CD4-positive, alpha-beta T cell (primary cell): ENCODE measurements at regions not wholly inside any gene's neighbourhood (a gene's known extent, or its start where the extent isn't known, plus 50 kb on each side); places are given as distances from the start of the nearest gene placed in this dataset.

Experiments used
- ATAC-seq: fragments of 200-7000 bp; cut with Tn5 transposase; one replicate; pipeline ENCODE4 v1.10.0; 2022; ENCODE audit warnings: mild to moderate bottlenecking; ENCODE audit not compliant: poor library complexity
- CTCF ChIA-PET: fragments of 350-600 bp; sonication (Branson Sonifier 250); formaldehyde crosslinking; loops from one replicate; lab custom pipeline; 2021; ENCODE audit warnings: antibody characterized with exemption, inconsistent platforms; lab: Charles Lee
- POLR2A ChIA-PET: fragments of 350-600 bp; sonication (Branson Sonifier 250); formaldehyde crosslinking; loops from one replicate; lab custom pipeline; 2021; ENCODE audit warnings: antibody characterized with exemption, inconsistent platforms; lab: Charles Lee
- DNase-seq, 14 experiments: peaks; one replicate each; pipeline ENCODE4 v3.0.0-alpha.2; 2013 to 2020; ENCODE audit warnings: mixed read lengths in 2 of 14
- H3K27ac ChIP-seq, 2 donors: one replicate each; pipeline versions ENCODE4 v1.5.1 to v1.7.0; 2013; ENCODE audit warnings: low read length in 2 of 2, low read depth in 1 of 2, mild to moderate bottlenecking in 1 of 2
- H3K27me3 ChIP-seq, 2 experiments: 1 replicate in 1 of 2; 2 replicates in 1 of 2; pipeline versions ENCODE4 v1.6.1 to v1.7.0; 2013; ENCODE audit warnings: low read length in 2 of 2, control low read depth in 1 of 2, mild to moderate bottlenecking in 1 of 2, moderate library complexity in 1 of 2; ENCODE audit not compliant: insufficient read depth in 2 of 2, control insufficient read depth in 1 of 2
- H3K36me3 ChIP-seq: one replicate; pipeline ENCODE4 v1.6.1; 2013; ENCODE audit warnings: low read length, control low read depth; ENCODE audit not compliant: insufficient read depth
- H3K4me1 ChIP-seq: one replicate; pipeline ENCODE4 v1.6.1; 2013; ENCODE audit warnings: low read length, control low read depth; ENCODE audit not compliant: insufficient read depth
- H3K4me3 ChIP-seq: one replicate; pipeline ENCODE4 v1.5.1; 2013; ENCODE audit warnings: mild to moderate bottlenecking, low read length, moderate library complexity
- H3K9me3 ChIP-seq, 2 experiments: 1 replicate in 1 of 2; 2 replicates in 1 of 2; pipeline versions ENCODE4 v1.6.1 to v1.7.0; 2013; ENCODE audit warnings: low read length in 2 of 2, mild to moderate bottlenecking in 2 of 2, control low read depth in 1 of 2, moderate library complexity in 1 of 2; ENCODE audit not compliant: control insufficient read depth in 1 of 2, insufficient read depth in 1 of 2
- H3K27ac Mint-ChIP-seq: one replicate; pipeline ENCODE4 v1.8.0; 2020; ENCODE audit warnings: mixed read lengths
- H3K27me3 Mint-ChIP-seq: one replicate; pipeline ENCODE4 v1.8.0; 2021; ENCODE audit warnings: mixed read lengths
- H3K36me3 Mint-ChIP-seq: one replicate; pipeline ENCODE4 v1.8.0; 2021; ENCODE audit warnings: low read depth, mixed read lengths
- H3K4me1 Mint-ChIP-seq: one replicate; pipeline ENCODE4 v1.8.0; 2021; ENCODE audit warnings: low read depth, mixed read lengths
- H3K4me3 Mint-ChIP-seq: one replicate; pipeline ENCODE4 v1.8.0; 2020; ENCODE audit warnings: mild to moderate bottlenecking, mixed read lengths
- H3K9me3 Mint-ChIP-seq: one replicate; pipeline ENCODE4 v1.8.0; 2020; ENCODE audit warnings: mixed read lengths
- intact Hi-C, 2 experiments: fragments of 100-400 bp; cut with DNase I in 1 of 2; cut with micrococcal nuclease in 1 of 2; formaldehyde crosslinking; loops; one replicate each; pipeline versions ENCODE4 v1.15.1 to v1.9.0; 2023 to 2025; cut with DNase I, micrococcal nuclease
- TF ChIP-seq, protein P1 (sequence below): fragments of 200-600 bp; IDR thresholded peaks from one replicate; pipeline ENCODE4 v1.8.0; 2022; ENCODE audit warnings: antibody characterized with exemption, mild to moderate bottlenecking

- no peaks in the 10 kb centered on the region for H3K36me3 Mint-ChIP-seq
- ChIA-PET CTCF (no interaction called here), POLR2A (no interaction called here)
- intact Hi-C loops = no loop called here
- no peak overlapping the region for H3K27ac ChIP-seq
- no peak overlapping the region for H3K4me3 Mint-ChIP-seq
- ATAC-seq = no peak
- no peaks in the 10 kb centered on the region for H3K36me3 ChIP-seq
- H3K4me3 ChIP-seq = no peak overlapping the region
- H3K27ac Mint-ChIP-seq = no peak overlapping the region
- DNase-seq = no peak
- H3K9me3 Mint-ChIP-seq = no peaks in the 10 kb centered on the region
- peaks cover 0 to 4% of the 10 kb centered on the region in 2 experiments for H3K27me3 ChIP-seq
- TF ChIP-seq, protein P1, sequence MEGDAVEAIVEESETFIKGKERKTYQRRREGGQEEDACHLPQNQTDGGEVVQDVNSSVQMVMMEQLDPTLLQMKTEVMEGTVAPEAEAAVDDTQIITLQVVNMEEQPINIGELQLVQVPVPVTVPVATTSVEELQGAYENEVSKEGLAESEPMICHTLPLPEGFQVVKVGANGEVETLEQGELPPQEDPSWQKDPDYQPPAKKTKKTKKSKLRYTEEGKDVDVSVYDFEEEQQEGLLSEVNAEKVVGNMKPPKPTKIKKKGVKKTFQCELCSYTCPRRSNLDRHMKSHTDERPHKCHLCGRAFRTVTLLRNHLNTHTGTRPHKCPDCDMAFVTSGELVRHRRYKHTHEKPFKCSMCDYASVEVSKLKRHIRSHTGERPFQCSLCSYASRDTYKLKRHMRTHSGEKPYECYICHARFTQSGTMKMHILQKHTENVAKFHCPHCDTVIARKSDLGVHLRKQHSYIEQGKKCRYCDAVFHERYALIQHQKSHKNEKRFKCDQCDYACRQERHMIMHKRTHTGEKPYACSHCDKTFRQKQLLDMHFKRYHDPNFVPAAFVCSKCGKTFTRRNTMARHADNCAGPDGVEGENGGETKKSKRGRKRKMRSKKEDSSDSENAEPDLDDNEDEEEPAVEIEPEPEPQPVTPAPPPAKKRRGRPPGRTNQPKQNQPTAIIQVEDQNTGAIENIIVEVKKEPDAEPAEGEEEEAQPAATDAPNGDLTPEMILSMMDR = no peak
- no peaks in the 10 kb centered on the region for H3K4me1 ChIP-seq
- no peaks in the 10 kb centered on the region for H3K27me3 Mint-ChIP-seq
- H3K9me3 ChIP-seq = no peaks in the 10 kb centered on the region
- H3K4me1 Mint-ChIP-seq = no peaks in the 10 kb centered on the region
These were observed 162.3 kb downstream of the SPRY1 start for GRCh38 chr4:123558865-123559264.

DNA sequence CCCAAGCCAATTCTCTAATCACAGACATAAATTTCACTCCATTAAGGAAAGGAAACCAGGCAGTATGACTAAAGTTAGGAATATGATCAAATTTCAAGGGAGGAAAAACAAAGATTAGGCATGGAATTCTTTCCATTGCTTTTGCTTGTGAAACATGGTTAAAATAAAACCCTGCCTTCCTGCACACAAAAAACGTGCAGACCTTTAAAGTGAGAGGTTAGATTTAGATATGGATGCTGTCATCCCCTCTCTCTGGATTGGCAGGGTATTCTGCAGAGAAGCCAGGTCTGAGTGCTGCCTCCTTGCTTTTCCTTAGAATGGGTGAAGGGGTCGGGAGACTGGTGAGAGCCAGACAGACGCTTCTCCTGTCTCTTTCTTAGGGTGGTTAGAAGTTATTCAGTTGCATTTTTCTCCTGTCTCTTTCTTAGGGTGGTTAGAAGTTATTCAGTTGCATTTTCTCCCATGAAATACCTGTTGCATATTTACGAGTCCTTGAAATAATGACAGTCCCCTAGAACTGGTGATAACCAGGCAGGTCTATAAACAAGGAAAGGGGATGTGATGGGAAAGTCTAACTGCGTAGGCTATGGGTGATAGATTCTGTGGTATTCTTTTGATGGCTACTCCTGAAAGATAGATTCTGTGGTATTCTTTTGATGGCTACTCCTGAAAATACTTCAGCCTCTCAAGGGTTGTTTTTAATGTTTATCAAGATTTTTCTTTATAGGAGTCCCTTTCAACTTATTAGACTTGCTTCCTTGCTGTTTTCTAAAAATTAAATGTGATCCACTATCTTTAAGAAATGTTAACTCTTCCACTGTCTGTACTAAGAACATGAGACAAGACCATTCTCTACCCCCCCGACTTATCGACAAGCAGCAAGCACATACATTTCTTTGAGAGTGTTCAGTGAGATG lies 163.6 kb downstream of the SPRY1 start:
- Mint-ChIP-seq H3K27ac (no peak overlapping the region), H3K27me3 (no peaks in the 10 kb centered on the region), H3K4me1 (no peaks in the 10 kb centered on the region), H3K9me3 (no peaks in the 10 kb centered on the region), H3K4me3 (no peak overlapping the region), H3K36me3 (no peaks in the 10 kb centered on the region)
- Histone ChIP-seq H3K36me3 (no peaks in the 10 kb centered on the region), H3K27me3 (peaks cover 0 to 4% of the 10 kb centered on the region in 2 experiments), H3K4me3 (no peak overlapping the region), H3K27ac (no peak overlapping the region), H3K9me3 (no peaks in the 10 kb centered on the region), H3K4me1 (no peaks in the 10 kb centered on the region)
- DNase-seq (no peak), ATAC-seq (no peak)
- CTCF ChIA-PET = no interaction called here
- intact Hi-C loops = loop anchor here in 1 of 2 experiments (5.0 to 10.0 kb wide), 2 partner anchors 95 to 168 kb away; no protein-coding TSS in a partner anchor
- POLR2A ChIA-PET = no interaction called here
- TF ChIP-seq, protein P1 = no peak

DNA sequence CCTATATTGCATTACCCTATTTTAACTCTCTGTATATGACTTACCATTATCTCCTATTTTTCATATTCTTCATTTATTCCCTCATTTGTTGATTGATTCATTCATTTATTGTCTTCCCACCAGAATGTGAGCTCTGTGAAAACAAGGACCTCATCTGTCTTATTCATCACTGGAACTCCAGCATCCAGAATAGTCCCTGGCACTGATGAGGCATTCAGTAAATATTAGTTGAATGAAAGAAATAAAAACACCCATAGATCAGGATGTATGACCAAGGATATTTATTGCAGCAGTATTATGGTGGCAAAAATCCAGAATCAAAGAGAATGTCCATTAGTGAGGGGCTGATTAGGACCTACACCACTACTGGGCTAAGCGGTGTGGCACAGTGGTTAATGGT lies 164.9 kb downstream of the SPRY1 start:
- ATAC-seq = no peak
- Histone ChIP-seq H3K4me1 (no peaks in the 10 kb centered on the region), H3K27ac (no peak overlapping the region), H3K27me3 (peaks cover 0 to 4% of the 10 kb centered on the region in 2 experiments), H3K36me3 (no peaks in the 10 kb centered on the region), H3K4me3 (no peak overlapping the region), H3K9me3 (no peaks in the 10 kb centered on the region)
- H3K4me3 Mint-ChIP-seq = no peak overlapping the region
- POLR2A ChIA-PET = no interaction called here
- H3K27me3 Mint-ChIP-seq = no peaks in the 10 kb centered on the region
- no peaks in the 10 kb centered on the region for H3K9me3 Mint-ChIP-seq
- intact Hi-C loops = loop anchor here in 1 of 2 experiments (5.0 to 10.0 kb wide), 2 partner anchors 93 to 169 kb away; no protein-coding TSS in a partner anchor
- H3K4me1 Mint-ChIP-seq = no peaks in the 10 kb centered on the region
- no peaks in the 10 kb centered on the region for H3K36me3 Mint-ChIP-seq
- no peak for DNase-seq
- CTCF ChIA-PET = no interaction called here
- no peak overlapping the region for H3K27ac Mint-ChIP-seq
- TF ChIP-seq, protein P1 = no peak
